Brain microvascular endothelial cell (primary cell): ENCODE measurements at regions not wholly inside any gene's neighbourhood (a gene's known extent, or its start where the extent isn't known, plus 50 kb on each side); places are given as distances from the start of the nearest gene placed in this dataset.

Experiments
- DNase-seq: peaks from one replicate; pipeline ENCODE4 v3.0.0-alpha.2; 2020
- H3K27ac ChIP-seq: fragments of 250-450 bp; sonication (Bioruptor Pico); 2 replicates; pipeline ENCODE4 v1.5.1; 2020; ENCODE audit warnings: mild to moderate bottlenecking, moderate library complexity
- H3K27me3 ChIP-seq: fragments of 250-450 bp; sonication (Bioruptor Pico); replicated peaks from 2 replicates; pipeline ENCODE4 v1.5.1; 2020; ENCODE audit warnings: mild to moderate bottlenecking
- H3K36me3 ChIP-seq: fragments of 250-450 bp; sonication (Bioruptor Pico); replicated peaks from 2 replicates; pipeline ENCODE4 v1.5.1; 2020; ENCODE audit warnings: mild to moderate bottlenecking
- H3K4me3 ChIP-seq: 2 replicates; pipeline ENCODE4 v1.5.1; 2011; ENCODE audit warnings: low read depth, mild to moderate bottlenecking, control low read depth, low read length, moderate library complexity
- in situ Hi-C: cut with HindIII; loops from 2 replicates; pipeline ENCODE4 v1.10.0; 2017; ENCODE audit warnings: low sequenced_read_pairs, low pct_ligation_motif_present
- TF ChIP-seq, protein P1 (sequence below): IDR thresholded peaks from 2 replicates; pipeline ENCODE4 v1.5.1; 2011; ENCODE audit warnings: low read depth, mild to moderate bottlenecking, moderate library complexity, low read length, control low read depth, inconsistent platforms; ENCODE audit errors: missing control alignments

DNA sequence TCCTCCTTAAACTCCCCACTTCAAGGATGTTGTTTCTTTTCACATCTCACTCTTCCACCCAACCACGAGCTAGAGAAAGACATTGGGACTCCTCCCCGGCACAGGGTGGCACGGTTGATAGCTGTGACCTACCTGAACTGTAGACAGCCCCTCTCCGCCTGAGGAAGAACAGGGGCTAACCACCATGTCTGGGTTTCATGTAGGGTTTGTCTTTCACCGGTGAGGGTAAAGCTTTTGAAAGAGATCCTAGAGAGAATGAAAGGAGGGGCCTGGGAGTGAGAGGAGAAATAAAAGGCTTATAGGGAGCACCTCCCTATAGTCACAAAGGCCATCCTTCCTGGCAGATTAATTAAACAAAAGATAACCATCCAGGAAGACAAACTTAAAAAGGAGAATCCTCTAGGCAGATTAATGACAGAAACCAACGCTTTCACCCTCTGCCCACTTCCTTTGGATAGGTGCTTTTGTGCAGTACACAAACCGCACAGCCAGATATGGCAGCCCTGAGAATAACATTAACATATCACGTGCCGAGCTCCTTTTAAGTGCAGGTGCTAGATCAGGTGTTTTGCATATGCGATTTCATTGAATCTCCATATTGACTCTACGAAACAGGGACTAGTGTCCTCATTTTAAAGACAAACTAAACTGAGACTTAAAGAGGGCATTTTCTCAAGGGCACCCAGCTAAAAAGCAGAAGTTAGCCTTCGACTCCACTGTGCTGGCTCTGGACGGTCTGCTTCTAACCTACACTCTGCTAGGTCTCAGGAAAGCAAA, 178.1 kb upstream of the RUNX1 start:
- in situ Hi-C loops = no loop called here
- Histone ChIP-seq H3K4me3 (no peak overlapping the region), H3K27me3 (no peaks in the 10 kb centered on the region), H3K27ac (no peak overlapping the region), H3K36me3 (no peaks in the 10 kb centered on the region)
- no peak for DNase-seq
- TF ChIP-seq, protein P1, sequence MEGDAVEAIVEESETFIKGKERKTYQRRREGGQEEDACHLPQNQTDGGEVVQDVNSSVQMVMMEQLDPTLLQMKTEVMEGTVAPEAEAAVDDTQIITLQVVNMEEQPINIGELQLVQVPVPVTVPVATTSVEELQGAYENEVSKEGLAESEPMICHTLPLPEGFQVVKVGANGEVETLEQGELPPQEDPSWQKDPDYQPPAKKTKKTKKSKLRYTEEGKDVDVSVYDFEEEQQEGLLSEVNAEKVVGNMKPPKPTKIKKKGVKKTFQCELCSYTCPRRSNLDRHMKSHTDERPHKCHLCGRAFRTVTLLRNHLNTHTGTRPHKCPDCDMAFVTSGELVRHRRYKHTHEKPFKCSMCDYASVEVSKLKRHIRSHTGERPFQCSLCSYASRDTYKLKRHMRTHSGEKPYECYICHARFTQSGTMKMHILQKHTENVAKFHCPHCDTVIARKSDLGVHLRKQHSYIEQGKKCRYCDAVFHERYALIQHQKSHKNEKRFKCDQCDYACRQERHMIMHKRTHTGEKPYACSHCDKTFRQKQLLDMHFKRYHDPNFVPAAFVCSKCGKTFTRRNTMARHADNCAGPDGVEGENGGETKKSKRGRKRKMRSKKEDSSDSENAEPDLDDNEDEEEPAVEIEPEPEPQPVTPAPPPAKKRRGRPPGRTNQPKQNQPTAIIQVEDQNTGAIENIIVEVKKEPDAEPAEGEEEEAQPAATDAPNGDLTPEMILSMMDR = no peak

DNA sequence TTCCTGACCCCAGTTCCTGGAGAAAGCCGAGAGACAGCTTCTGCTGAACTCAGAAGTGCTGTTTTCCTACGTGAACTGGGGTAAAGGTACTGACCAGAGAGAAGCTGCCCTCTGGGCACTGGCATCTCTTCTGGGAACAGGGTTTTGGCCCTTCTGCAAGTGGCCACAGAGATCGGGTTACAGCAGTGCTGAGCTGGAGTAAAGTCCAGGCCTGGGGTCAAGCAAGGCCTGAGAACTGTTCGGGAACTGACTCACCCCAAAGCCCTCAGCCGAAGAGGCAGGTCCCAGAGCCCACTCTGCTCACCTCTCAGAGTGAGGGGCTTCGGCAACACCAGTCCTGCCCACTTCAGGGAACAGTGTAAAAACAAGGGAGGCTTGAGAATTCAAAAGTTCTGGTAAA, 177.2 kb upstream of the RUNX1 start:
- TF ChIP-seq, protein P1 = no peak
- in situ Hi-C loops = no loop called here
- no peak for DNase-seq
- Histone ChIP-seq H3K27ac (no peak overlapping the region), H3K4me3 (no peak overlapping the region), H3K36me3 (no peaks in the 10 kb centered on the region), H3K27me3 (no peaks in the 10 kb centered on the region)

DNA sequence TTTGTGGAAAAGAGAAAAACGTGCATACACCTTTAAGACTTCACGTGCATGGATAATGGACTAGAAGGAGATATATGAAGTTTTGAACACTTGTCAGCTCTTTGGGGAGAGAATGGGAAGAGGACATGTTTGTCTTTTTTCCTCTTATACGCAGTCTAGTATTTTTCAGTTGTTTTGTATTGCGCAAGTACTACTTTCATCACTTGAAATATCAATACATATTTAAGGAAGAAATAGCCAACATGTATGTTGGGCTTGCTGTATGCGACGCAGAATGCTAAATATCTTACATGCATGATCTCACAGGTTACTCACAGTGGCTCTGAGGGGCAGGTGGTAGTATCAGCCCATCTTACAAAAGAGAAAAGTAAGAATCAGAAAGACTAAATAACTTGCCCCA, 176.5 kb upstream of the RUNX1 start:
- no peaks in the 10 kb centered on the region for H3K27me3 ChIP-seq
- no peaks in the 10 kb centered on the region for H3K36me3 ChIP-seq
- no peak for DNase-seq
- no peak overlapping the region for H3K4me3 ChIP-seq
- in situ Hi-C loops = no loop called here
- H3K27ac ChIP-seq = no peak overlapping the region
- TF ChIP-seq, protein P1 = no peak

DNA sequence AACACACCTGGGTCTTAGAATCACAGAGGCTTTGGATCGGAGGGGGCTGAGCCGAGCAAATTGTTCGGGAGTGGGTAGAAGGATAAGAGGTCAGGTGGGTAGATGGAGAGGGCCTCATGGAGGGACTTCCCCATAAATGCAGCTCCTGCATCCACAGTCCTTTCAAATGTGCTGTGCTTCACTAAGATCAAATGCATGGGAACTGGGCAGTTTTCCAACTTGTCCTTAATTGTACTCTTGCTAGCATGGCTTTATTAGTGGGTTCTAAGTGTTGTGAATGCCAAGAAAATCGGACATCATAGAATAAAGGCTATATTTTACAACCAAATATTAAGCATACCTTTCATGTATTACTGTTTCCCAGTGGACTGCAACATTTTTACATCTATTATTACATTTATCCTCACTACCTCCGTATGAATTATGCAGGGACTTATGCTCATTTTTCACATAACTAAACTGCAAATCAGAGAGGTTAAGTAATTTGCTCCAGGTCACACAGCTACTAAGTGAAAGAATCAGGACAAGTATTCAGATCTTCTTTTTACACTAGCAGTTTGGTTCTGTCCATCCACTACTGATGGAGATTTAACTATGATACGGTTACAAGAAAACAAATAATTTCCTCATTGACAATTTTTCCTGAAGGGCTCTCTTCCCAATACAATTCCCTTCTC, 174.5 kb upstream of the RUNX1 start:
- TF ChIP-seq, protein P1 = no peak
- H3K4me3 ChIP-seq = no peak overlapping the region
- no peak overlapping the region for H3K27ac ChIP-seq
- no peaks in the 10 kb centered on the region for H3K27me3 ChIP-seq
- DNase-seq = no peak
- H3K36me3 ChIP-seq = no peaks in the 10 kb centered on the region
- in situ Hi-C loops = no loop called here

DNA sequence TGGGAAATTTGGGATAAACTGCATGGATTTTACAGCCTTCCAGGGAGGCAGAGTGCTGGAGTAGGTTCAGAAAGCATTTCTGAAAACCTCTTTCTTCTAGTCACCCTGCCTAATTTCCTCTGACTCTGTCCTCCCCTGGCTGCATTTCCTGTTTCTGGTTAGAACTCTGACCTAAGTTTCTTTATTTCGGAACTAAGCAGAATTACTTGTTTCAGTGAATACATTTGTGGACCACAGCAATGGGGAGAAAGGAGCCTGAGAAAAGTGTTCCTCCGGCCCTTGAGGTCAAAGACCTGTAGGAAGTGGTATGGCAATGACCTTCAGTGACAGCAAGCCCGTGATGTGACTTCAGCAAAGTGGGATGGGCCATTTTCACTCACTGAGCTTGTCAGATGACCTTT, 173.4 kb upstream of the RUNX1 start:
- H3K27ac ChIP-seq = no peak overlapping the region
- TF ChIP-seq, protein P1 = no peak
- H3K4me3 ChIP-seq = no peak overlapping the region
- no peaks in the 10 kb centered on the region for H3K27me3 ChIP-seq
- no peak for DNase-seq
- in situ Hi-C loops = no loop called here
- H3K36me3 ChIP-seq = no peaks in the 10 kb centered on the region
